GM12875 (cell line): ENCODE measurements at regions not wholly inside any gene's neighbourhood (a gene's known extent, or its start where the extent isn't known, plus 50 kb on each side); places are given as distances from the start of the nearest gene placed in this dataset.

Experiments
- H3K4me3 ChIP-seq: one replicate; pipeline ENCODE4 v1.5.1; 2011; ENCODE audit warnings: low read depth, low read length, control low read depth
- CTCF ChIP-seq: IDR thresholded peaks from 2 replicates; pipeline ENCODE4 v1.5.1; 2011; ENCODE audit warnings: low read depth, mild to moderate bottlenecking, control low read depth, inconsistent platforms, low read length, moderate library complexity, borderline replicate concordance; ENCODE audit not compliant: insufficient read depth

- TF ChIP-seq CTCF: no peak
- no peak overlapping the region for H3K4me3 ChIP-seq
These were observed 441.5 kb downstream of the RASEF start for GRCh38 chr9:82621447-82621846.

GRCh38 chr9:82637368-82637767 lies 425.6 kb downstream of the RASEF start:
- H3K4me3 ChIP-seq: no peak overlapping the region
- TF ChIP-seq CTCF: no peak

GRCh38 chr9:82645600-82645999 lies 417.3 kb downstream of the RASEF start:
- no peak overlapping the region for H3K4me3 ChIP-seq
- TF ChIP-seq CTCF: no peak

- no peak for TF ChIP-seq CTCF
- no peak overlapping the region for H3K4me3 ChIP-seq
These were observed 412.6 kb downstream of the RASEF start for GRCh38 chr9:82650368-82650767.

GRCh38 chr9:82651474-82651873 lies 411.5 kb downstream of the RASEF start:
- H3K4me3 ChIP-seq: no peak overlapping the region
- TF ChIP-seq CTCF: no peak

GRCh38 chr9:82665324-82665723 lies 397.6 kb downstream of the RASEF start:
- no peak overlapping the region for H3K4me3 ChIP-seq
- no peak for TF ChIP-seq CTCF

- H3K4me3 ChIP-seq: no peak overlapping the region
- TF ChIP-seq CTCF: no peak
These were observed 394.2 kb downstream of the RASEF start for GRCh38 chr9:82668689-82669199.
